PC-3 (cell line): ENCODE measurements at regions not wholly inside any gene's neighbourhood (a gene's known extent, or its start where the extent isn't known, plus 50 kb on each side); places are given as distances from the start of the nearest gene placed in this dataset.

ENCODE experiments used
- EZH2 ChIP-seq: fragments of 300-600 bp; sonication (generic); IDR thresholded peaks from one replicate; pipeline ENCODE4 v1.6.1; 2017; ENCODE audit warnings: antibody characterized with exemption, mild to moderate bottlenecking, low read length; ENCODE audit not compliant: unreplicated experiment
- TF ChIP-seq, protein P1 (sequence below): fragments of 300-600 bp; sonication (generic); conservative IDR thresholded peaks from 2 replicates; pipeline ENCODE4 v1.5.1; 2017; ENCODE audit warnings: antibody characterized with exemption, low read depth, mild to moderate bottlenecking, low read length

DNA sequence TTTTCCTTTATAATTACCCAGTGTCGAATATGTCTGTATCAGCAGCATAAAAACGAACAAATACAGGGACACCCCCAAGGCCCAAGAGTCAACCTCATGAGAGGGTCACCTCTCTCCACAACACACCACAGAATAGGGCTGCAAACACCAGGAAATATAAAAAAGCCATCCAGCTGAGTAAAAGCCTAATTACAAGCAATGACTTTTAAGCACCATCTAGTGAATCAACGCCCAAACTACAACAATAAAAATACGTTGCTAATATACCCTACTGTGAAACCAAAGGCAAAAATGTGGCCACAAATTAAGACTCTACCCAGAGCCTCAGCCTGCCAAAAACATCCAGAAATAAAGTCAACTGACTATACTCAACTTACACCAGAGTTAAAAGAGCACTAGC lies 817.9 kb upstream of the NEGR1 start:
- TF ChIP-seq, protein P1, sequence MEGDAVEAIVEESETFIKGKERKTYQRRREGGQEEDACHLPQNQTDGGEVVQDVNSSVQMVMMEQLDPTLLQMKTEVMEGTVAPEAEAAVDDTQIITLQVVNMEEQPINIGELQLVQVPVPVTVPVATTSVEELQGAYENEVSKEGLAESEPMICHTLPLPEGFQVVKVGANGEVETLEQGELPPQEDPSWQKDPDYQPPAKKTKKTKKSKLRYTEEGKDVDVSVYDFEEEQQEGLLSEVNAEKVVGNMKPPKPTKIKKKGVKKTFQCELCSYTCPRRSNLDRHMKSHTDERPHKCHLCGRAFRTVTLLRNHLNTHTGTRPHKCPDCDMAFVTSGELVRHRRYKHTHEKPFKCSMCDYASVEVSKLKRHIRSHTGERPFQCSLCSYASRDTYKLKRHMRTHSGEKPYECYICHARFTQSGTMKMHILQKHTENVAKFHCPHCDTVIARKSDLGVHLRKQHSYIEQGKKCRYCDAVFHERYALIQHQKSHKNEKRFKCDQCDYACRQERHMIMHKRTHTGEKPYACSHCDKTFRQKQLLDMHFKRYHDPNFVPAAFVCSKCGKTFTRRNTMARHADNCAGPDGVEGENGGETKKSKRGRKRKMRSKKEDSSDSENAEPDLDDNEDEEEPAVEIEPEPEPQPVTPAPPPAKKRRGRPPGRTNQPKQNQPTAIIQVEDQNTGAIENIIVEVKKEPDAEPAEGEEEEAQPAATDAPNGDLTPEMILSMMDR, result peak; percentile 55; the same call in 1 of the 2 replicates
- TF ChIP-seq EZH2, result no peak
